Choroid plexus epithelial cell (primary cell): ENCODE measurements at regions not wholly inside any gene's neighbourhood (a gene's known extent, or its start where the extent isn't known, plus 50 kb on each side); places are given as distances from the start of the nearest gene placed in this dataset.

Source experiments
- DNase-seq: peaks from one replicate; pipeline ENCODE4 v3.0.0-alpha.2; 2010; ENCODE audit warnings: low read depth
- H3K4me3 ChIP-seq: 2 replicates; pipeline ENCODE4 v1.5.1; 2011; ENCODE audit warnings: low read depth, mild to moderate bottlenecking, control low read depth, low read length, moderate library complexity
- TF ChIP-seq, protein P1 (sequence below): conservative IDR thresholded peaks from 2 replicates; pipeline ENCODE4 v1.5.1; 2011; ENCODE audit warnings: low read depth, mild to moderate bottlenecking, control low read depth, inconsistent platforms, low read length, moderate library complexity

DNA sequence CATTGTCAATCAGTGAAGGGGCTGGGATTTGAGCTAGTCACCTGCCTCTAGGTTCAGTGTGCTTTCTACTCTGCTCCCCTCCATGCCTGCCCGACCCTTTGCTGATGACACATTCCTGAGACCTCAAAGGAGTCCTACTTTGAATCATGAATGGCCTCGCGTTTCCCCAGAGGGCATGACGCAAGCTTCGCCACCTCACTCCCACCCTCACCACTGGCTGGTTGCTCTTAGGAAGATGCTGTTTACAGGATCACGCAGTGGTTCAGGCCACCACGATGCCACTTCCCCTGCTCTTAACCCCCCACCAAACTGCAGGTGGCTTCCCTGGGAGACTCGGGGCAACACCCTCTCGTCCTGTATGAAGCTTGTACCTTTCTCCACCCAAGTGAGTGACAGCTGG is 62.9 kb upstream of the B3GAT1 start:
- no peak for DNase-seq
- no peak overlapping the region for H3K4me3 ChIP-seq
- TF ChIP-seq, protein P1, sequence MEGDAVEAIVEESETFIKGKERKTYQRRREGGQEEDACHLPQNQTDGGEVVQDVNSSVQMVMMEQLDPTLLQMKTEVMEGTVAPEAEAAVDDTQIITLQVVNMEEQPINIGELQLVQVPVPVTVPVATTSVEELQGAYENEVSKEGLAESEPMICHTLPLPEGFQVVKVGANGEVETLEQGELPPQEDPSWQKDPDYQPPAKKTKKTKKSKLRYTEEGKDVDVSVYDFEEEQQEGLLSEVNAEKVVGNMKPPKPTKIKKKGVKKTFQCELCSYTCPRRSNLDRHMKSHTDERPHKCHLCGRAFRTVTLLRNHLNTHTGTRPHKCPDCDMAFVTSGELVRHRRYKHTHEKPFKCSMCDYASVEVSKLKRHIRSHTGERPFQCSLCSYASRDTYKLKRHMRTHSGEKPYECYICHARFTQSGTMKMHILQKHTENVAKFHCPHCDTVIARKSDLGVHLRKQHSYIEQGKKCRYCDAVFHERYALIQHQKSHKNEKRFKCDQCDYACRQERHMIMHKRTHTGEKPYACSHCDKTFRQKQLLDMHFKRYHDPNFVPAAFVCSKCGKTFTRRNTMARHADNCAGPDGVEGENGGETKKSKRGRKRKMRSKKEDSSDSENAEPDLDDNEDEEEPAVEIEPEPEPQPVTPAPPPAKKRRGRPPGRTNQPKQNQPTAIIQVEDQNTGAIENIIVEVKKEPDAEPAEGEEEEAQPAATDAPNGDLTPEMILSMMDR: no peak

DNA sequence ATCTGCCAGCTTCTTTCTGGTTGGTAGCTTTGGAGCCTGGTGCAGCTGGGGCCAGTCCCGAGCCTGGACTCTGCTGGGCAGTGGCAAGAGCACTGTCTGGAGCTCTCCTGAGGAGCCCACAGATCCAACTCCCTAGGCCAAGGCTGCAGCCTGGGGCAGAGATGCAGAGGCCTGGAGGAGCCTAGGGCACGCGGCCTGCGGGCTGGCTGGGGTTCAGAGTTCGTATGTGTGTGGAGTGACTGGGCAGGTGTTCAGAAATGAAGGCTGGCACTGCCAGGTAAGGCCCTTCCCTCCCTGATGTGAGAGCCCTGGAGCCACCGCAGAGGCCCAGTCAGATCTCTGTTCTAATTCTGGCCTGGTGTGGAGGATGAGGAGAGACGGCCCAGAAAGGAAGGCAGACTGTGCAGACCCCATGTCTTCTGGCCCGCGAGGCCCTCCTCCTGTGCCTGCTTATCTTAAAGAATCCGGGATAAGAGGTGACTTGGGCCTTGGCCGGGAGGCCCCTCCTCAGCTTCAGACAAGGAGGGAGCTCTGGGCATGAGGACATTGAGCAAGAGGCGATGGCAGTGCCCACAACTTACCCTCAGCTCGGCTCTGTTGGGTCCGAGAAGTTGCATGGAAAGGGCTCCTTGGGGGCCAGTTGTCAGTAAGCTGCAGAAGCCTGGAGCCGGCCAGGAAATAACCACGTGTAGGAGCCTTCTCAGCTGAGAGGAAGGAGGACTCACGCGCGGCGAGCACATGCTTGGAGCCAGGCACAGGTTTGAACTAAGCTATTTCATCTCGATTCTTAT is 62.2 kb upstream of the B3GAT1 start:
- TF ChIP-seq, protein P1: no peak

DNA sequence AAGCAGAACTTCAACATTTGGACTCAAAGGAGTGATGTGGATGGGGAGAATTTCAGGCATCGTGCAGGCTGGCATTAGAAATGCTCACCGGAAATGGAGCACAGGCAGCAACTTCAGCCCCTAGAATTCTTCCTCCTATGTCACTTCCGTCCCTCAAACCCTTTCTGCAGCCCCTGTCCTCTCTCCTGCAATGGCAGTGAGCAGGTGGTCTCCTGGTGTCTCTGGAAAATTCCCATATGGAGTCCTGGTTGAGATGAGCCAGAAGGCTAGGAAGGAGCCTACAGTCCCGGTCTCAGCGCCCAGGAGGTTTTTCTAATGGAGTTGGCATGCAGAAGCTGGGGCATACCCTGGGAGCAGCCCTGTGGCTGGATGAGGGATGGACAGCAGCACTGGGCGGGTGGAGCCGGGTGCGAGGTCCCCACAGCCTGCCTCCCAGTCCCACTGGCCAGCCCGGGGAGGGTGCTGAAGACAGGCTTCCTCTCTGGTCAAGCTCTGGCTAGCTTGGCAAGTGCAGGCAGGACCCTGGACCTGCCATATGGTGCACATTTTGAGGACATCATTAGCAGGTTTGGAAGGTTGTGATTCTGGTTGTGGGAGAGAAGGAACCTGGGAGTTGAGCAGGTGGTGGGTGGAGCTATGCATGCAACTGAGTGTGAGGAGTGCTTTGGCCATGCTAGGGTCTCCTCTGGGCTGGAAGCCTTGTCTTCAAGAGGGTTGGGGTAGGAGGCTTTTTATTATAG is 59.8 kb upstream of the B3GAT1 start:
- TF ChIP-seq, protein P1: no peak
- H3K4me3 ChIP-seq: no peak overlapping the region
- DNase-seq: no peak

More for the DNA sequence above, 62.2 kb upstream of the B3GAT1 start:
- H3K4me3 ChIP-seq: no peak overlapping the region
- no peak for DNase-seq

DNA sequence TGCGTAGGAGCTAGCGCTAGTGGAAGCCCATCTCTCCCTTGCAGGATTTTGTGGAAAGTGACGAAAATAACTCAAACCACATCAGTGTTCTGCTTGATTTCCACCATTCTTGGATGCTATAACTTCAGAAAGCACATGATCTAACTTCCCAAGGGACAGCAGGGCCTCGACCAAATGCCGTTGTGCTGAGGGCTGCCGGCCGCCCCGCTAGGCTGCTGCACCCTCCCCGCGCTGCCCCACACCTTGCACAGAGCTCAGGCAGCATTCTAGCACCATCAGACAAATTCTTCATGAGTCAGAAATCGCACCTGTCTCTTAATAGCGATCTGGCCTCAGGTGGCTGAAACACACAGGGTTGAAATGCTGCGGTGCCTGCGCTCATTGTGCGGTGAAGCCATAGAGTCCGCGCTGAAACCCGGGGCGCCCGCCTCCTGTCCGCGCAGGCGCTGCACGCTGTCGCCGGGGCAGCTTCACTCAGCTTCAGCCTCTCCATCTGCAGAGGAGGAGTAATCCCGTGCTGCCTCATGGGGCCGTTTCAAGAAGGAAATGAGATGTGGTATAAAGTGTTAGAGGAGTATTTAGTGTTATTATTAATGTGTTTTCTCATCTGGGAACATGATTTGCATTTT is 59.2 kb upstream of the B3GAT1 start:
- DNase-seq: no peak
- no peak overlapping the region for H3K4me3 ChIP-seq
- TF ChIP-seq, protein P1: no peak

DNA sequence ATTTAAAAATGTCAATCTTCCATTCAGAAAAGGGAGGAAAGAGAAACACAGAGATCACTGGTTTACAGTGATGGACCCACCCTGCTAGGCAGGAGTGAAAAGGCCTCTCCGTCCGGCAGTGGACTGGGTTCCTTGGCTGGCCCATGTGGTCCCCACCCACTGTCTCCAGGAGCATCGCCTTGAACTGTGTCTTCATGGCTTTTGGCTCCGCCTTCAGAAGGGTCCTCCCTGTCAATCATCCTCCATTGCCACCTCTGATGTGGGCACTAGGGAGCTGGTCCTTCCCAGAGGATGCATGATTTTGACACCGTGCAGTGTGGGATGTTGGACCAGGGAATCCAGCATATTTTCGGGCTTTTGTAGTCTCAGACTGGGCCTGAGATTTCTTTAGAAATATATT is 58.2 kb upstream of the B3GAT1 start:
- no peak overlapping the region for H3K4me3 ChIP-seq
- TF ChIP-seq, protein P1: no peak
- no peak for DNase-seq

DNA sequence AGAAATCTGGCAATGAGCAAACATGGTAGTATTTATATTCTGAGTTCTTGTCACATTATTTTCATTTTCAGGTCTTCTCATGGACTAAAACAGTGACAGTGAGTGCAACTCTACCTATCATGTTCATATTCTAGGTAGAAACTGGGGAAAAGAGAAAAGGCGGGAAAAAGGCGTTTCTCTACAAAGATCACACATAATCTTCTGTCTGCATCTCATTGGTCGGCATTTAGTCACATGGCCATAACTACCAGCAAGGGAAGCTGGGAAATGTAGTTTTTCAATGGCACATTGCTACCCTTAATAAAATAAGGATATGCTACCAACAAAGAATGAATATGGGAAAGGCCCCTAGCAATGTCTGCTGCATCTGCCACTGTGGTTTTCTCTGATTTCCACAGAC is 57.6 kb upstream of the B3GAT1 start:
- TF ChIP-seq, protein P1: no peak
- peak; percentile 2 for DNase-seq
- no peak overlapping the region for H3K4me3 ChIP-seq
